ENCODE measurements at regions not wholly inside any gene's neighbourhood (a gene's known extent, or its start where the extent isn't known, plus 50 kb on each side); places are given as distances from the start of the nearest gene placed in this dataset.

DNA sequence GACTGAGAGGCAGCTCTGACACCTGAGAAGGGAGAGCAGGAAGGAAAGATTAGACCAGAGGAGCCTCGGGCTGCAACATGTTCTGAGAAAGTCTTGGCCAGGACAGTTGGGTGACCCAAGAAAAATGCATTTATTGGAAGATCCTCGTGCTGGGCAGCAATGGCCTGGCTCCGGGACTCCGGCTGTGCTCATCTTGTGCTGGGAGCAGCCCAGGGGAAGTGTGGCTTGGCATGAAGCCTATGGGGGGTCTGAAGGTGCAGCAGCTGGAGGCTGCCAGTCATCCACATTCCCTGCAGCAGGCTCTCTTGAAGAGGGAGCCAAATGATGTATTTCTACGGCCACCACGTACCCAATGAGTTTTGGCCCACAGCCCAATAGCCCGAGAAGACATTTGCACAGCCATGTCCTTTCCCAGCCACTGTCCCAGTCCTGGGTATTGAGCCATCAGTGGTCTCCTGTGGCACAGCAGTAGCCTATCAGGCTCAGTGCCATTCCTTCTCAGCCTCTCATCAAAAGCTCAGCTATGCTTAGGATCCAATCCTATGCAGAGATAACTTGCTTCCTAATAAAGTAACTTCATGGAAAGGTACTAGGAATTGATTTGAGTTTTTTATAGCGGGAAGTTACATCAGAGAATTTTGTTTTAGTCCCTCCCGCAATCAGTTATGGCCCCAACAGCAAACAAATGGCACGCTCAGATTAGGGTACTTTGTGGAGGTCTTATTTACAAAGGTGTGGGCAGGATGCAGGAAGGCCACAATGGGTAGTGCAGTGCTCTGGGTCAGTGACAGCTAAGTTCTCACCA is 76.0 kb upstream of the MEDAG start:
- no peak for TF ChIP-seq CTCF (IDR thresholded peaks at IDR 0.05)
- TF ChIP-seq POLR2A (IDR thresholded peaks at IDR 0.05): no peak
- TF ChIP-seq EP300 (IDR thresholded peaks at IDR 0.05): no peak
